Suprapubic skin (tissue), 4 donors: ENCODE measurements at regions not wholly inside any gene's neighbourhood (a gene's known extent, or its start where the extent isn't known, plus 50 kb on each side); places are given as distances from the start of the nearest gene placed in this dataset.

Source experiments
- CTCF ChIP-seq, 2 donors: fragments of 200-600 bp in 1 of 2; fragments of 450-650 bp in 1 of 2; sonication (generic) in 1 of 2; IDR thresholded peaks; one replicate each; pipeline ENCODE4 v1.5.1; 2016 to 2019; ENCODE audit warnings: antibody characterized with exemption in 2 of 2, mild to moderate bottlenecking in 1 of 2, moderate library complexity in 1 of 2
- POLR2A ChIP-seq, 2 donors: fragments of 450-650 bp; IDR thresholded peaks; one replicate each; pipeline ENCODE4 v1.6.1; 2017; ENCODE audit warnings: antibody characterized with exemption in 2 of 2, mild to moderate bottlenecking in 2 of 2, moderate library complexity in 2 of 2
- POLR2AphosphoS5 ChIP-seq, 3 donors: sonication (generic); formaldehyde crosslinking; IDR thresholded peaks; one replicate each; pipeline ENCODE4 v1.6.1; 2017; ENCODE audit warnings: antibody characterized with exemption in 3 of 3

- no peak for TF ChIP-seq CTCF (IDR thresholded peaks at IDR 0.05)
- no peak for TF ChIP-seq POLR2A (IDR thresholded peaks at IDR 0.05)
- TF ChIP-seq POLR2AphosphoS5 (IDR thresholded peaks at IDR 0.05): no peak
Observed at GRCh38 chr3:72368331-72368975, 479.8 kb downstream of the SHQ1 start.
